Stimulated activated CD4-positive, alpha-beta T cell treated with anti-CD3 and anti-CD28 coated beads, Interleukin-12 subunit alpha, Interleukin-12 subunit beta, amount 100 ng/mL, for 48 hours (primary cell): ENCODE measurements at regions not wholly inside any gene's neighbourhood (a gene's known extent, or its start where the extent isn't known, plus 50 kb on each side); places are given as distances from the start of the nearest gene placed in this dataset.

ENCODE experiments used
- DNase-seq, 3 donors: peaks; one replicate each; pipeline ENCODE4 v3.0.0-alpha.2; 2020; ENCODE audit warnings: low read depth in 2 of 3, low spot score in 1 of 3

GRCh38 chr1:208510192-208510952, 266.2 kb upstream of the PLXNA2 start:
- DNase-seq: no peak

GRCh38 chr1:208511242-208511860, 267.2 kb upstream of the PLXNA2 start:
- DNase-seq: no peak

GRCh38 chr1:208513799-208514198, 269.6 kb upstream of the PLXNA2 start:
- no peak for DNase-seq

GRCh38 chr1:208515129-208515528, 270.9 kb upstream of the PLXNA2 start:
- DNase-seq: no peak

- no peak for DNase-seq
These were observed 272.6 kb upstream of the PLXNA2 start for GRCh38 chr1:208516780-208517179.

GRCh38 chr1:208520438-208521099, 276.4 kb upstream of the PLXNA2 start:
- no peak for DNase-seq

- DNase-seq: no peak
These were observed 277.4 kb upstream of the PLXNA2 start for GRCh38 chr1:208521534-208521933.

- no peak for DNase-seq
These were observed 278.8 kb upstream of the PLXNA2 start for GRCh38 chr1:208523007-208523406.

- DNase-seq: no peak
These were observed 280.2 kb upstream of the PLXNA2 start for GRCh38 chr1:208524376-208524775.

GRCh38 chr1:208524925-208525324, 280.7 kb upstream of the PLXNA2 start:
- no peak for DNase-seq

- no peak for DNase-seq
These were observed 281.2 kb upstream of the PLXNA2 start for GRCh38 chr1:208525417-208525816.

GRCh38 chr1:208526613-208527125, 282.5 kb upstream of the PLXNA2 start:
- no peak for DNase-seq

- no peak for DNase-seq
These were observed 283.0 kb upstream of the PLXNA2 start for GRCh38 chr1:208527156-208527555.

- no peak for DNase-seq
These were observed 284.5 kb upstream of the PLXNA2 start for GRCh38 chr1:208528578-208529240.

GRCh38 chr1:208531003-208531750, 287.0 kb upstream of the PLXNA2 start:
- no peak for DNase-seq

- DNase-seq: no peak
These were observed 289.8 kb upstream of the PLXNA2 start for GRCh38 chr1:208533746-208534598.

GRCh38 chr1:208534599-208534897, 290.4 kb upstream of the PLXNA2 start:
- no peak for DNase-seq

- DNase-seq: no peak
These were observed 290.8 kb upstream of the PLXNA2 start for GRCh38 chr1:208534979-208535378.

- no peak for DNase-seq
These were observed 291.3 kb upstream of the PLXNA2 start for GRCh38 chr1:208535511-208535910.

- no peak for DNase-seq
These were observed 292.0 kb upstream of the PLXNA2 start for GRCh38 chr1:208536212-208536611.
